HL-60 (cell line): ENCODE measurements at regions not wholly inside any gene's neighbourhood (a gene's known extent, or its start where the extent isn't known, plus 50 kb on each side); places are given as distances from the start of the nearest gene placed in this dataset.

ENCODE experiments used
- DNase-seq, 2 experiments: peaks; one replicate each; pipeline ENCODE4 v3.0.0-alpha.2; 2010 to 2020; ENCODE audit warnings: low read depth in 1 of 2, low spot score in 1 of 2
- H3K27ac ChIP-seq: fragments of 250-450 bp; sonication (Bioruptor Pico); replicated peaks from 2 replicates; pipeline ENCODE4 v1.5.1; 2020; ENCODE audit warnings: mild to moderate bottlenecking, moderate library complexity
- H3K27me3 ChIP-seq: fragments of 250-450 bp; sonication (Bioruptor Pico); 2 replicates; pipeline ENCODE4 v1.5.1; 2021; ENCODE audit warnings: mild to moderate bottlenecking, moderate library complexity; ENCODE audit not compliant: insufficient read depth, poor library complexity, severe bottlenecking
- H3K4me3 ChIP-seq: replicated peaks from 2 replicates; pipeline ENCODE4 v1.5.1; 2011; ENCODE audit warnings: mild to moderate bottlenecking, control low read depth, low read length; ENCODE audit not compliant: insufficient read depth
- GABPA ChIP-seq: IDR thresholded peaks from 2 replicates; pipeline ENCODE4 v1.6.1; 2012; ENCODE audit warnings: low read depth
- POLR2AphosphoS5 ChIP-seq: IDR thresholded peaks from 2 replicates; pipeline ENCODE4 v1.6.1; 2012; ENCODE audit warnings: low read depth
- SPI1 ChIP-seq: IDR thresholded peaks from 2 replicates; pipeline ENCODE4 v1.6.1; 2012; ENCODE audit warnings: low read depth, mild to moderate bottlenecking, borderline replicate concordance
- TF ChIP-seq, protein P1 (sequence below): IDR thresholded peaks from 2 replicates; pipeline ENCODE4 v1.6.1; 2012; ENCODE audit warnings: low read depth; ENCODE audit not compliant: insufficient replicate concordance
- TF ChIP-seq, protein P2 (sequence below): IDR thresholded peaks from one replicate; pipeline ENCODE4 v1.5.1; 2011; ENCODE audit warnings: low read length, control low read depth, inconsistent platforms; ENCODE audit not compliant: insufficient read depth

DNA sequence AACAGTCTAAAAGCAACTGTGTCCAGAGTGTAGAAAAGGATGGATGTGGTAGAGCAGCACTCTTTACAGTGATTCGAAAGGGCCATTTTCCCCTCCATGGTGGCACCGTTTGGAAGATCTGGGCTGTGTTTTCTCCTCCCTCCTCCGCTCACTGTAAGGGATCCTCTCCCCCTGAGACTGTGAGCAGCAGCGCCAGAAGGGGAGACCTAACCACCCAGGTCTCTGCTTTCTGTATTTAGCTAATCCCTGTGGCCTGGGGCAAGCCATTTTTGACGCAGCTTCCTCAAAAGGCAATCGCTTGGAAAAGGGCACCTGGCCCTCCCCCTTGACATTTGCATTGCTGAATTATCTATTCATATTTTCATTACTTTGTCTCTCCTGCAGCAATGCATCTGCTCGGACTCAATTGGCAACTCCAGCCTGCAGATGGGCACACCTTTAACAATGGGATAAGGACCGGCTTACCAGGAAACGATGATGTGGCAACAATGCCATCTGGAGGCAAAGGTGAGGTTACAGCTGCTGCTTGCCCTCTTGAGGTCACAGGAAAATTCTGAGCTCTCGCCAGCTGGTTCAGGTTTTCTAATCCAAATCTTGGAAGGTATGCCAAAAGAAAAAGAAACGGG is 244.3 kb upstream of the WWC1 start:
- no peak overlapping the region for H3K27ac ChIP-seq

GRCh38 chr5:168047669-168048111 is 243.8 kb upstream of the WWC1 start:
- no peaks in the 10 kb centered on the region for H3K27me3 ChIP-seq
- H3K4me3 ChIP-seq, result no peak overlapping the region
- no peak for DNase-seq
- TF ChIP-seq, protein P1, sequence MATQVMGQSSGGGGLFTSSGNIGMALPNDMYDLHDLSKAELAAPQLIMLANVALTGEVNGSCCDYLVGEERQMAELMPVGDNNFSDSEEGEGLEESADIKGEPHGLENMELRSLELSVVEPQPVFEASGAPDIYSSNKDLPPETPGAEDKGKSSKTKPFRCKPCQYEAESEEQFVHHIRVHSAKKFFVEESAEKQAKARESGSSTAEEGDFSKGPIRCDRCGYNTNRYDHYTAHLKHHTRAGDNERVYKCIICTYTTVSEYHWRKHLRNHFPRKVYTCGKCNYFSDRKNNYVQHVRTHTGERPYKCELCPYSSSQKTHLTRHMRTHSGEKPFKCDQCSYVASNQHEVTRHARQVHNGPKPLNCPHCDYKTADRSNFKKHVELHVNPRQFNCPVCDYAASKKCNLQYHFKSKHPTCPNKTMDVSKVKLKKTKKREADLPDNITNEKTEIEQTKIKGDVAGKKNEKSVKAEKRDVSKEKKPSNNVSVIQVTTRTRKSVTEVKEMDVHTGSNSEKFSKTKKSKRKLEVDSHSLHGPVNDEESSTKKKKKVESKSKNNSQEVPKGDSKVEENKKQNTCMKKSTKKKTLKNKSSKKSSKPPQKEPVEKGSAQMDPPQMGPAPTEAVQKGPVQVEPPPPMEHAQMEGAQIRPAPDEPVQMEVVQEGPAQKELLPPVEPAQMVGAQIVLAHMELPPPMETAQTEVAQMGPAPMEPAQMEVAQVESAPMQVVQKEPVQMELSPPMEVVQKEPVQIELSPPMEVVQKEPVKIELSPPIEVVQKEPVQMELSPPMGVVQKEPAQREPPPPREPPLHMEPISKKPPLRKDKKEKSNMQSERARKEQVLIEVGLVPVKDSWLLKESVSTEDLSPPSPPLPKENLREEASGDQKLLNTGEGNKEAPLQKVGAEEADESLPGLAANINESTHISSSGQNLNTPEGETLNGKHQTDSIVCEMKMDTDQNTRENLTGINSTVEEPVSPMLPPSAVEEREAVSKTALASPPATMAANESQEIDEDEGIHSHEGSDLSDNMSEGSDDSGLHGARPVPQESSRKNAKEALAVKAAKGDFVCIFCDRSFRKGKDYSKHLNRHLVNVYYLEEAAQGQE, result no peak
- TF ChIP-seq, protein P2, sequence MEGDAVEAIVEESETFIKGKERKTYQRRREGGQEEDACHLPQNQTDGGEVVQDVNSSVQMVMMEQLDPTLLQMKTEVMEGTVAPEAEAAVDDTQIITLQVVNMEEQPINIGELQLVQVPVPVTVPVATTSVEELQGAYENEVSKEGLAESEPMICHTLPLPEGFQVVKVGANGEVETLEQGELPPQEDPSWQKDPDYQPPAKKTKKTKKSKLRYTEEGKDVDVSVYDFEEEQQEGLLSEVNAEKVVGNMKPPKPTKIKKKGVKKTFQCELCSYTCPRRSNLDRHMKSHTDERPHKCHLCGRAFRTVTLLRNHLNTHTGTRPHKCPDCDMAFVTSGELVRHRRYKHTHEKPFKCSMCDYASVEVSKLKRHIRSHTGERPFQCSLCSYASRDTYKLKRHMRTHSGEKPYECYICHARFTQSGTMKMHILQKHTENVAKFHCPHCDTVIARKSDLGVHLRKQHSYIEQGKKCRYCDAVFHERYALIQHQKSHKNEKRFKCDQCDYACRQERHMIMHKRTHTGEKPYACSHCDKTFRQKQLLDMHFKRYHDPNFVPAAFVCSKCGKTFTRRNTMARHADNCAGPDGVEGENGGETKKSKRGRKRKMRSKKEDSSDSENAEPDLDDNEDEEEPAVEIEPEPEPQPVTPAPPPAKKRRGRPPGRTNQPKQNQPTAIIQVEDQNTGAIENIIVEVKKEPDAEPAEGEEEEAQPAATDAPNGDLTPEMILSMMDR, result no peak
- TF ChIP-seq SPI1 (no peak), GABPA (no peak), POLR2AphosphoS5 (no peak)
- H3K27ac ChIP-seq, result no peak overlapping the region

More for the DNA sequence above, 244.3 kb upstream of the WWC1 start:
- TF ChIP-seq GABPA (no peak), POLR2AphosphoS5 (no peak), SPI1 (no peak)
- TF ChIP-seq, protein P1, result no peak
- TF ChIP-seq, protein P2, result peak; percentile 11
- Histone ChIP-seq H3K4me3 (no peak overlapping the region), H3K27me3 (no peaks in the 10 kb centered on the region)
- DNase-seq, result peak; percentile 11 to 26

DNA sequence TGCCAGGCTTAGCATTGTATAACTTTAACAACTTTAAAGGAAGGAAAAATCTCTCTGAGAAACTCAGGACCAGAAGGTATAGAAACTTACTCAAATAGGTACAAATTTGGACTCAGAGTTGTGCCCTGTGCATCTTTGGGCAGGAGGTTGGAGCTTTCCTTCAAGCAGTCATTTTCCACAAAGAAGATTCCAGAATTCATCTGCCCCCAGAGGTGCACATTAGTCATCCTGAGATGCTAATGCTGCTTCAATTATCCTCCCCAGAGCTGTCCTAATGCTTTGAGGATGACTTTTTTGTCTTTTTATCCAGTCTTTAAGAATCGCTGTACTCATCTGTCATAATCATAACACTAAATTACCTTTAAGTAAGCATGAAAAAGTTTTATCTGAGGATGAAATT is 243.0 kb upstream of the WWC1 start:
- H3K27ac ChIP-seq, result no peak overlapping the region
- DNase-seq, result no peak
- H3K27me3 ChIP-seq, result no peaks in the 10 kb centered on the region
- no peak for TF ChIP-seq SPI1
- TF ChIP-seq GABPA, result no peak
- TF ChIP-seq, protein P1, result no peak
- TF ChIP-seq, protein P2, result no peak
- no peak for TF ChIP-seq POLR2AphosphoS5
- no peak overlapping the region for H3K4me3 ChIP-seq
